HEK293 (cell line): ENCODE measurements at regions not wholly inside any gene's neighbourhood (a gene's known extent, or its start where the extent isn't known, plus 50 kb on each side); places are given as distances from the start of the nearest gene placed in this dataset.

ENCODE experiments used
- CTCF ChIA-PET: fragments of 350-600 bp; formaldehyde crosslinking; extraction: SDS; loops from one replicate; lab custom pipeline; 2021; ENCODE audit warnings: antibody characterized with exemption; lab: Yijun Ruan, JAX
- POLR2A ChIA-PET: fragments of 300-600 bp; formaldehyde crosslinking; extraction: SDS; loops from one replicate; lab custom pipeline; 2020; ENCODE audit warnings: antibody characterized with exemption, inconsistent platforms; lab: Yijun Ruan, JAX
- H3K27ac ChIP-seq: fragments of 200-500 bp; sonication (Bioruptor generic); 2 replicates; pipeline ENCODE4 v1.5.1; 2014; ENCODE audit warnings: low read depth, low read length, control low read depth, inconsistent platforms; ENCODE audit errors: extremely low read depth
- H3K36me3 ChIP-seq, 2 experiments: fragments of 200-500 bp in 1 of 2; sonication (Bioruptor generic) in 1 of 2; 1 replicate in 1 of 2; 2 replicates in 1 of 2; pipeline ENCODE4 v1.5.1; 2014 to 2017; ENCODE audit warnings: inconsistent platforms in 2 of 2, low read length in 2 of 2; ENCODE audit not compliant: control insufficient read depth in 2 of 2, insufficient read depth in 1 of 2
- H3K4me1 ChIP-seq: fragments of 200-500 bp; sonication (Bioruptor generic); 2 replicates; pipeline ENCODE4 v1.5.1; 2014; ENCODE audit warnings: mild to moderate bottlenecking, low read length, inconsistent platforms; ENCODE audit not compliant: control insufficient read depth, insufficient read depth
- H3K4me3 ChIP-seq: 2 replicates; pipeline ENCODE4 v1.5.1; 2011; ENCODE audit warnings: low read depth, mild to moderate bottlenecking, control low read depth, low read length, moderate library complexity
- H3K9me3 ChIP-seq: fragments of 200-500 bp; sonication (Bioruptor generic); 2 replicates; pipeline ENCODE4 v1.5.1; 2014; ENCODE audit warnings: low read depth, low read length, inconsistent platforms; ENCODE audit not compliant: control insufficient read depth, insufficient read depth
- GLI2 ChIP-seq: fragments of 450-650 bp; formaldehyde crosslinking; IDR thresholded peaks from 2 replicates; pipeline ENCODE4; 2017; ENCODE audit warnings: missing biosample characterization, missing genetic modification characterization, low read depth, borderline replicate concordance
- GLI4 ChIP-seq: fragments of 450-650 bp; formaldehyde crosslinking; IDR thresholded peaks from 2 replicates; pipeline ENCODE4 v1.5.1; 2016; ENCODE audit warnings: missing biosample characterization, missing genetic modification characterization
- KLF10 ChIP-seq: fragments of 450-650 bp; IDR thresholded peaks from 2 replicates; pipeline ENCODE4 v1.5.1; 2018; ENCODE audit warnings: missing biosample characterization, mild to moderate bottlenecking, missing genetic modification characterization
- KLF7 ChIP-seq: fragments of 450-650 bp; formaldehyde crosslinking; IDR thresholded peaks from 2 replicates; pipeline ENCODE4 v1.5.1; 2016; ENCODE audit warnings: missing biosample characterization, missing genetic modification characterization, borderline replicate concordance
- REPIN1 ChIP-seq: fragments of 450-650 bp; formaldehyde crosslinking; IDR thresholded peaks from 2 replicates; pipeline ENCODE4 v1.5.1; 2017; ENCODE audit warnings: missing biosample characterization, missing genetic modification characterization, low read depth
- SETDB1 ChIP-seq: IDR thresholded peaks from one replicate; pipeline ENCODE4 v1.6.1; 2017; ENCODE audit warnings: mild to moderate bottlenecking, low read length, moderate library complexity, mixed read lengths; ENCODE audit not compliant: insufficient read length
- ZBTB20 ChIP-seq: fragments of 450-650 bp; formaldehyde crosslinking; IDR thresholded peaks from 2 replicates; pipeline ENCODE4 v1.5.1; 2016; ENCODE audit warnings: missing biosample characterization, missing genetic modification characterization
- ZBTB48 ChIP-seq: fragments of 450-650 bp; formaldehyde crosslinking; IDR thresholded peaks from 2 replicates; pipeline ENCODE4 v1.5.1; 2016; ENCODE audit warnings: missing biosample characterization, missing genetic modification characterization
- ZNF148 ChIP-seq: fragments of 450-650 bp; formaldehyde crosslinking; IDR thresholded peaks from 2 replicates; pipeline ENCODE4 v1.5.0; 2017; ENCODE audit warnings: missing biosample characterization, missing genetic modification characterization, borderline replicate concordance
- ZNF175 ChIP-seq: fragments of 450-650 bp; formaldehyde crosslinking; IDR thresholded peaks from 2 replicates; pipeline ENCODE4 v1.5.1; 2016; ENCODE audit warnings: missing biosample characterization, missing genetic modification characterization
- ZNF214 ChIP-seq: fragments of 450-650 bp; formaldehyde crosslinking; IDR thresholded peaks from 2 replicates; pipeline ENCODE4 v1.5.1; 2017; ENCODE audit warnings: missing biosample characterization, mild to moderate bottlenecking, missing genetic modification characterization, borderline replicate concordance
- ZNF280D ChIP-seq: fragments of 450-650 bp; formaldehyde crosslinking; IDR thresholded peaks from 2 replicates; pipeline ENCODE4 v1.5.1; 2016; ENCODE audit warnings: missing biosample characterization, missing genetic modification characterization
- ZNF311 ChIP-seq: fragments of 450-650 bp; formaldehyde crosslinking; IDR thresholded peaks from 2 replicates; pipeline ENCODE4 v1.5.1; 2017; ENCODE audit warnings: missing biosample characterization, missing genetic modification characterization, borderline replicate concordance
- ZNF354C ChIP-seq: fragments of 450-650 bp; formaldehyde crosslinking; IDR thresholded peaks from 2 replicates; pipeline ENCODE4 v1.5.1; 2016; ENCODE audit warnings: missing biosample characterization, missing genetic modification characterization, low read depth, borderline replicate concordance
- ZNF488 ChIP-seq: fragments of 450-650 bp; formaldehyde crosslinking; IDR thresholded peaks from 2 replicates; pipeline ENCODE4 v1.5.1; 2016; ENCODE audit warnings: missing biosample characterization, missing genetic modification characterization
- ZNF791 ChIP-seq: fragments of 450-650 bp; formaldehyde crosslinking; IDR thresholded peaks from 2 replicates; pipeline ENCODE4 v1.5.1; 2016; ENCODE audit warnings: missing biosample characterization, missing genetic modification characterization
- ZNF792 ChIP-seq: fragments of 450-650 bp; formaldehyde crosslinking; IDR thresholded peaks from 2 replicates; pipeline ENCODE4 v1.5.1; 2016; ENCODE audit warnings: missing biosample characterization, missing genetic modification characterization
- TF ChIP-seq, protein P1 (sequence below): fragments of 450-650 bp; formaldehyde crosslinking; IDR thresholded peaks from 2 replicates; pipeline ENCODE4 v1.5.1; 2017; ENCODE audit warnings: missing biosample characterization, missing genetic modification characterization
- TF ChIP-seq, protein P2 (sequence below): fragments of 450-650 bp; formaldehyde crosslinking; IDR thresholded peaks from 2 replicates; pipeline ENCODE4 v1.5.1; 2017; ENCODE audit warnings: missing biosample characterization, missing genetic modification characterization
- TF ChIP-seq, protein P3 (sequence below): fragments of 450-650 bp; formaldehyde crosslinking; conservative IDR thresholded peaks from 2 replicates; pipeline ENCODE4 v1.5.1; 2016; ENCODE audit warnings: low read depth, missing biosample characterization, missing genetic modification characterization

- TF ChIP-seq KLF7 (tag by site-specific recombination) (no peak), ZNF792 (tag by site-specific recombination) (no peak), ZNF488 (tag by site-specific recombination) (no peak)
- TF ChIP-seq, protein P1, sequence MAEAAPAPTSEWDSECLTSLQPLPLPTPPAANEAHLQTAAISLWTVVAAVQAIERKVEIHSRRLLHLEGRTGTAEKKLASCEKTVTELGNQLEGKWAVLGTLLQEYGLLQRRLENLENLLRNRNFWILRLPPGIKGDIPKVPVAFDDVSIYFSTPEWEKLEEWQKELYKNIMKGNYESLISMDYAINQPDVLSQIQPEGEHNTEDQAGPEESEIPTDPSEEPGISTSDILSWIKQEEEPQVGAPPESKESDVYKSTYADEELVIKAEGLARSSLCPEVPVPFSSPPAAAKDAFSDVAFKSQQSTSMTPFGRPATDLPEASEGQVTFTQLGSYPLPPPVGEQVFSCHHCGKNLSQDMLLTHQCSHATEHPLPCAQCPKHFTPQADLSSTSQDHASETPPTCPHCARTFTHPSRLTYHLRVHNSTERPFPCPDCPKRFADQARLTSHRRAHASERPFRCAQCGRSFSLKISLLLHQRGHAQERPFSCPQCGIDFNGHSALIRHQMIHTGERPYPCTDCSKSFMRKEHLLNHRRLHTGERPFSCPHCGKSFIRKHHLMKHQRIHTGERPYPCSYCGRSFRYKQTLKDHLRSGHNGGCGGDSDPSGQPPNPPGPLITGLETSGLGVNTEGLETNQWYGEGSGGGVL (tag by site-specific recombination): no peak
- TF ChIP-seq, protein P2, sequence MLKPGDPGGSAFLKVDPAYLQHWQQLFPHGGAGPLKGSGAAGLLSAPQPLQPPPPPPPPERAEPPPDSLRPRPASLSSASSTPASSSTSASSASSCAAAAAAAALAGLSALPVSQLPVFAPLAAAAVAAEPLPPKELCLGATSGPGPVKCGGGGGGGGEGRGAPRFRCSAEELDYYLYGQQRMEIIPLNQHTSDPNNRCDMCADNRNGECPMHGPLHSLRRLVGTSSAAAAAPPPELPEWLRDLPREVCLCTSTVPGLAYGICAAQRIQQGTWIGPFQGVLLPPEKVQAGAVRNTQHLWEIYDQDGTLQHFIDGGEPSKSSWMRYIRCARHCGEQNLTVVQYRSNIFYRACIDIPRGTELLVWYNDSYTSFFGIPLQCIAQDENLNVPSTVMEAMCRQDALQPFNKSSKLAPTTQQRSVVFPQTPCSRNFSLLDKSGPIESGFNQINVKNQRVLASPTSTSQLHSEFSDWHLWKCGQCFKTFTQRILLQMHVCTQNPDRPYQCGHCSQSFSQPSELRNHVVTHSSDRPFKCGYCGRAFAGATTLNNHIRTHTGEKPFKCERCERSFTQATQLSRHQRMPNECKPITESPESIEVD (tag by site-specific recombination): no peak
- TF ChIP-seq, all 188 proteins: peak for 0
Observed at GRCh38 chr2:236814593-236814992, 245.0 kb downstream of the ACKR3 start (continued).

- no peaks in the 10 kb centered on the region for H3K9me3 ChIP-seq
- ChIA-PET CTCF (no interaction called here), POLR2A (no interaction called here)
- no peak overlapping the region for H3K4me3 ChIP-seq
- H3K4me1 ChIP-seq: no peaks in the 10 kb centered on the region
- H3K36me3 ChIP-seq: no peaks in the 10 kb centered on the region
- no peak overlapping the region for H3K27ac ChIP-seq
- no peak for TF ChIP-seq ZNF280D (tag by site-specific recombination)
- TF ChIP-seq ZNF148 (tag by site-specific recombination): no peak
- TF ChIP-seq ZBTB20 (tag by site-specific recombination): no peak
- no peak for TF ChIP-seq ZNF311 (tag by site-specific recombination)
- TF ChIP-seq ZNF175 (tag by site-specific recombination): no peak
- no peak for TF ChIP-seq ZNF214 (tag by site-specific recombination)
- no peak for TF ChIP-seq ZNF354C (tag by site-specific recombination)
- TF ChIP-seq GLI4 (tag by site-specific recombination): no peak
- no peak for TF ChIP-seq SETDB1
- TF ChIP-seq ZBTB48 (tag by site-specific recombination): no peak
- no peak for TF ChIP-seq REPIN1 (tag by site-specific recombination)
- TF ChIP-seq, protein P3, sequence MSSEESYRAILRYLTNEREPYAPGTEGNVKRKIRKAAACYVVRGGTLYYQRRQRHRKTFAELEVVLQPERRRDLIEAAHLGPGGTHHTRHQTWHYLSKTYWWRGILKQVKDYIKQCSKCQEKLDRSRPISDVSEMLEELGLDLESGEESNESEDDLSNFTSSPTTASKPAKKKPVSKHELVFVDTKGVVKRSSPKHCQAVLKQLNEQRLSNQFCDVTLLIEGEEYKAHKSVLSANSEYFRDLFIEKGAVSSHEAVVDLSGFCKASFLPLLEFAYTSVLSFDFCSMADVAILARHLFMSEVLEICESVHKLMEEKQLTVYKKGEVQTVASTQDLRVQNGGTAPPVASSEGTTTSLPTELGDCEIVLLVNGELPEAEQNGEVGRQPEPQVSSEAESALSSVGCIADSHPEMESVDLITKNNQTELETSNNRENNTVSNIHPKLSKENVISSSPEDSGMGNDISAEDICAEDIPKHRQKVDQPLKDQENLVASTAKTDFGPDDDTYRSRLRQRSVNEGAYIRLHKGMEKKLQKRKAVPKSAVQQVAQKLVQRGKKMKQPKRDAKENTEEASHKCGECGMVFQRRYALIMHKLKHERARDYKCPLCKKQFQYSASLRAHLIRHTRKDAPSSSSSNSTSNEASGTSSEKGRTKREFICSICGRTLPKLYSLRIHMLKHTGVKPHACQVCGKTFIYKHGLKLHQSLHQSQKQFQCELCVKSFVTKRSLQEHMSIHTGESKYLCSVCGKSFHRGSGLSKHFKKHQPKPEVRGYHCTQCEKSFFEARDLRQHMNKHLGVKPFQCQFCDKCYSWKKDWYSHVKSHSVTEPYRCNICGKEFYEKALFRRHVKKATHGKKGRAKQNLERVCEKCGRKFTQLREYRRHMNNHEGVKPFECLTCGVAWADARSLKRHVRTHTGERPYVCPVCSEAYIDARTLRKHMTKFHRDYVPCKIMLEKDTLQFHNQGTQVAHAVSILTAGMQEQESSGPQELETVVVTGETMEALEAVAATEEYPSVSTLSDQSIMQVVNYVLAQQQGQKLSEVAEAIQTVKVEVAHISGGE (tag by site-specific recombination): no peak
- TF ChIP-seq KLF10 (tag by site-specific recombination): no peak
- no peak for TF ChIP-seq GLI2 (tag by site-specific recombination)
- TF ChIP-seq ZNF791: no peak
Observed at GRCh38 chr2:236815746-236816145, 246.1 kb downstream of the ACKR3 start.
